HG02763 (cell line): ENCODE measurements at regions not wholly inside any gene's neighbourhood (a gene's known extent, or its start where the extent isn't known, plus 50 kb on each side); places are given as distances from the start of the nearest gene placed in this dataset.

Experiments
- ATAC-seq: cut with Tn5 transposase; IDR thresholded peaks from one replicate; pipeline ENCODE4 v1.9.1; 2021; ENCODE audit warnings: mild to moderate bottlenecking, moderate library complexity; ENCODE audit not compliant: unreplicated experiment

DNA sequence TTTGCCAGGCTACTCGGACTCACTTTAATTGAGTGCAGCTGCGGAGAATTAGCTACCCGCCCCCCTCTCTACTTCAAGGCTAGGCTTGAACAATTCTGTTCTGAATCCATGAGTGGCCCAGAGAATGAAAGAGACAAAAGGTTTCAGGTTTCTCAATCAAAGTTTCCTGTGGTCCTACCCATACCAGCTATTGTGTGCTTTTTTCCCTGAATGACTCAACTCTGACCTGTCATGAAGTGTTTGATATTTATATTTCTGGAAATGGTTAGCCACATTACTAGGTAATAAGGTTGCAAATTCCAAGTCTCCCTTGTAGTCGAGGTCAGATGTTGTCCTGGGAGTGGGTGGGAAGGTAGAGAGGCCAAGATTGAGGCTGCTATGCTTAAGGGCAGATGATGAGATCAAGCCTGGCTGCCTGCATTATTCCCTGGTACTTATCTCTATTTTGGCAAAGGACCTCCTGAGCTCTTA, 392.7 kb upstream of the TBL1XR1 start:
- ATAC-seq, result peak; percentile 61

GRCh38 chr3:177590826-177591225, 393.5 kb upstream of the TBL1XR1 start:
- no peak for ATAC-seq

GRCh38 chr3:177591379-177591778, 394.1 kb upstream of the TBL1XR1 start:
- ATAC-seq, result peak; percentile 79

DNA sequence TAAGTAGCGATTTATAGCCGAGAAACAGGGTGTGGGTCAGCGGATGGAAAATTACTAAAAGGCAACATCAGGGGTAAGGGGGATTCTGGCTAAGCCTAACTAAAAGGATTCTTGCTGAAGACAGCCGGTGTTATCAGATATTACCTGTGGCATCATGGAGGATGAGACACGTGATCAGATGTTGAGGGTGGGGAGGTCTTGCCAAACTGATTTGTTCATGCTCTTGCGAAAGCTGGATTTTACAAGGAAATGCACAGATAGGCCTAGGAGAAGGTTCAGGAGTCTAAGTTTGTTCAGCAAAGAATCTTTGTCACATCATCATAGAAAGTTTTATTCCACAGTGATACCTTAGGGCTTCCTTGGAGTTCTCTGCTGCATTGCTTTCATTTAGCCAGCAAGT, 396.8 kb upstream of the TBL1XR1 start:
- no peak for ATAC-seq

GRCh38 chr3:177595530-177596188, 398.4 kb upstream of the TBL1XR1 start:
- ATAC-seq, result no peak

DNA sequence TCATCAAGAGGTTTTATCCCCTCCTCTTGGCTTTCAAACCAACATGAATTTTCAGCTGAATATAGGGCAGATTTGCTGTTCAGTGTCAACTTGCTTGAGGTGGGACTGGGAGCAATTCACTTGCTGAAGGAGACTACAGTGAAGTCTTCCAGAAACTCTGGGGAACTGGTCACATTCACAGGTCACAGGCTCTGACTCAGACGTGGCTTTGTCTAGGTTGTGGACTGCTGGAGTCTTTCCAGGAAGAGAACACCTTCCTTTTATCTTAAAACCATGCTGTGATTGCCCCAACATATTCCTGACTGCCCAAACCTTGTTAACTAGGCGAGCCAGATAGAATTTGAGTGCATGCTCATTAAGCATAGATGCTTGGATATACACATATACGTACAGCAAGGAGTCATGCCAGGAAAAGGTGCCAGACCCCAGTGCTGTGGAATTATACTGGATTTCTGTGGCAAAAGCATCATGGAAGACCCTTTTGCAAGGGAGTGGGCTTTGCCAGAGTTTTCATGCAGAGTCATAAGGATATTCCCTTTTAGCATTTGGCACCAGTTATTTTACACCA, 399.1 kb upstream of the TBL1XR1 start:
- no peak for ATAC-seq

- no peak for ATAC-seq
These were observed 399.6 kb upstream of the TBL1XR1 start for GRCh38 chr3:177596816-177597271.

DNA sequence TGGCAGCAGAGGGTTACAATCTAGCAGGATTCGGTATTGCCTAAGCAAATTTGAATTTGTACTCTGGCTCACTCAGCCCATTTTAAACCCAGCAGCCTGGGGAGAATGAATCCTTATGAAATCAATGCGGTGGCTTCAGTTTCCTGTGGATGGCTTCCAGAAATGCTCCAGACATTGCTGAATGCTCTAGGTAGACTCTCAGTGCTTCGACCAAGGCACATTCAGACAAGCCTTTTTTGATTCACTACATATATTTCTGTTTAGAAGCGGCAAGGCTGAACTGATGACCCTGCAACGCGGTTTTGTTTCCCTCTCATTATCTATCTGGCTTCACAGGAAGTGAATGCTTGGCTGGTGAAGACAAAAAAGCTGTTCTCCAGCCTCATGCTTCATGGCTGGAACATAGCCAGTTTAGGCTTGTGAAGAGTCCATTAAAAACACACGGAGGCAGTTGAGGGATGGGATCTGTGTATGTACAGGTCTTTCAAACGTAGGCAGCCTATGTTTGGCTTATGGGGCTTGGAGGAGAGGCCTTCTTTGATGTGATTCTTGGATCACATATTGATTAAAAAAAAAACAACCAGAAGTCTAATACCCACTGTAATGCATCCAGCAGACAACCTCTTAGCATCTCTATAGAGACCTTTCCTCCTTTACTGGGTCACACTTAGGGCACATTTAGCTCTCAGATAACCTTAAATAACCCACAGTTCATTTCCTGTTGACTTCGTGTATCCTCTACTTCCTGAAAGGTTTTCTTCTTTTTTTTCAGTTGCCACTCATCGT, 400.2 kb upstream of the TBL1XR1 start:
- ATAC-seq, result peak; percentile 75

DNA sequence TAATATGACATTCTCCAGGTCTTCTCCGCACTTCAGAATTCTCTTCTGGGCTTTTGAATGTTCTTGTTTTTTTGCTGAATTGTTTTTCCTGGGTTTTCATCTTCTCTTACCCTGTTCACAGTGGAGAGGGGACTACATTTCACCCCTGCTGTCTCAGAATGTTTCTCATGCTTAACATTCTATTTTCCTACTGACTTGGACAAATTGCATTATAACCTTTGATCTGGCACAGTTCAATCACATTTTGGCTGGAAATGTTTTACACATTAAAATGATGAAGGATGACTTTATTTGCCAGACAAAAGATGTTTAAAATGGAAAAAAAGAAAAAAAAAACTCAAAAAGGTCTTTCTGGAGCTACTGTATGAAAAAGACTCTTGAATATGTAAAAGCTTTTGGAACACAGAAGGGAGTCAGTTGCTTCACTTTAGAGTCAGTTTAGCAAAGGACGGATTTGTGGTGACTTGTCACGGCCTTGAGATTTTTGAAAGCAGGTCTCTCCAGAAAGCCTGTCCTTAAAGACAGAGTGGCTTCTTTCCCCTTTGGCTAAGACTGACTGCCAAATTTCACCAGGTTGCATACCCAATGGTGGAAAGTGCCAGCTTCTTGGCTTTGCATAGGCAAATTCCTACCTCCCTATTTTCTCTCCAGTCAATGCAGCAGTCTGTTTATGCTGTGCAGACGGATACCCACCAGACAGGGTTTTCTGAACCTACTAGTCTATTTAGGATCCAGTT, 401.0 kb upstream of the TBL1XR1 start:
- no peak for ATAC-seq

DNA sequence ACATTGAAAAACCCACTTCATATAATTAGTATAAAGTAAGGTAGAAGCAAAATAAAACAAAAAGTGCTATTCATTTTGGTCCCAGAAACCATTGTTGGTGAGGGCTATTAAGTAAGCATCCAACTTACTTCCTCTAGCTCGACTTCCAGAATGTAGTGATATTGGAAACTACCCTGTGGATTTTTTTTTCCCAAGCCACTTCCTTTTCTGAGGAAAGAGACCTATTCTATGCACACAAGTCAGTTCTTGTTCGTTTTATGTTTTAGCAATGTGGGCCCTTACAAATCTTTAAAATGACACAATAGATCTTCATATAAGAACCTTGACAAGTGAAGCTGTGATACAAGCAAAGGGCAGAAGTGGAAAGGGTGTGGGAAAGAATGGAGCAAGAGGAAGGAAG, 402.0 kb upstream of the TBL1XR1 start:
- no peak for ATAC-seq

GRCh38 chr3:177599837-177600236, 402.6 kb upstream of the TBL1XR1 start:
- ATAC-seq, result no peak

DNA sequence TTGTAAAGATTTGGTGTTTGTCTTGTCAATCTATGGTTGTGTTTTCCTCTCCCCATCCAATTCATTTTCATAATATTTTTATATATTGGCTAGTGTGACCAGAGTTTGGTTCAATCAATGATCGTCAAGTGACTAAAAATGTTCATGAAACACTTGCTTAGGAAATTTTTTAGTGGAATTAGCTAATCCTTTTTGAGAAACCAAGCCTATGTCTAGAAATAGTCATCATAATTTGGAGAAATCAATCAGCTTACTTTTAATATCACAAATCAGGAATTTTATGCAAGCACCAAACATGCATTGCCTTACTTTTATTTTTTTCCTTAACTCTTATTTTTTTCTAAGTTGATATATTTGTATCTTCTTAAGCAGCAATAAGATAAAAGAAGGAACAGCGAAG, 403.1 kb upstream of the TBL1XR1 start:
- ATAC-seq, result no peak

GRCh38 chr3:177601152-177601551, 403.9 kb upstream of the TBL1XR1 start:
- ATAC-seq, result no peak

- ATAC-seq, result no peak
These were observed 405.4 kb upstream of the TBL1XR1 start for GRCh38 chr3:177602601-177603147.

DNA sequence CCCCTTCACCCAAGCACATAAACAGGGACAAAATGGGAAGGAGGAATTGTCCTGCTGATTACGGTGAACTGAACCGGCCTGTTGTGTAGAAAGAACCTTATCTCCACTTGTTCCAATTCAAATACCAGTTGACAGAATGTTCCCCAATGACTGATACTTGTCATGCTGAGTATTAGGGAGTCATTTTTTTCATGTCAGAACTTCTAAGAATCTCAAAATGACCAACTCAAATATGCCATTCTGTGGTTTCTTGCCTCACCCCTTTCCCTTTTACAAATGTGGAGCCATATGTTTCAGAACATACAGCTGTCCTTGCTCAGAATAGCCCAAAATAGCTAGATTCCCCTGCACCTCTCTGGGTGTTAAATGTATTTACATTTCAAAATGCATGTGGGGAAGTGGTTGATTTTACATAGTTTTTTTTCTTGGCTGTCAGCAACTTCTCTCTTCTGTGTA, 405.9 kb upstream of the TBL1XR1 start:
- ATAC-seq, result peak; percentile 54

DNA sequence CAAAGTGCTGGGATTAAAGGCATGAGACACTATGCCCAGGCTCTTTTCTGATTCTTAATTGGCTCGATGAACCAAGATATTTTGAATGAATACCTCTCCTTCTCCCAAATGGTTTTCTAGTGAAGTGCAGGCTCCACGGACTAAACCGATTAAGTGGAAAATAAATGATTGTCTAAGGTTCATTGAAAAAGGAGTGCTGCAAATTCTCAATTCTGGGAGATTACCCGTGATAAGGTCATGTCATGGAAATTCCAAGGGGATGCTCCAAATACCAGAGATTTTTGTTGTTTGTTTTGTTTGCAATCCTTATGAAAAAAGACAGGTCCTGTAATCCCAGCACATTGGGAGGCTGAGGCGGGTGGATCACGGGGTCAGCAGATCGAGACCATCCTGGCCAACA, 406.9 kb upstream of the TBL1XR1 start:
- ATAC-seq, result no peak

- ATAC-seq, result no peak
These were observed 409.6 kb upstream of the TBL1XR1 start for GRCh38 chr3:177606891-177607290.

DNA sequence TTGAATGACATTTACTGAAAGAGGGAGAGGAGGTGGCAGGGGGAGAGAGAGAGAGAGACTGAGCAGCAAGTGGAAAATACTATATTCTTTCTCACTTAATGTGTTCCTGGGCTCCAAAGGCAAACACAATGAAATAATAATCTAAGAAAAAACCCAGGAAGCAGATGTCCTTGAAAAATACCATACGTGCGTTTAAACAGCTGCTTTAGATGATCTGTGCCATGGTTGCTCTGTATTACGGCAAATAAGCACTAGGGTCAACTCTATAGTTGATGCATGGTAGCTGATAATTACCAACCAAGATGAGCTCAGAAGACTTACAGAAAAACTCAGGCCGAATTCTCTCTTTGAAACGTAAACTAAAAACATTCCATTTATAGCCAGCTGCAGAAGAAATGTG, 410.3 kb upstream of the TBL1XR1 start:
- ATAC-seq, result no peak

DNA sequence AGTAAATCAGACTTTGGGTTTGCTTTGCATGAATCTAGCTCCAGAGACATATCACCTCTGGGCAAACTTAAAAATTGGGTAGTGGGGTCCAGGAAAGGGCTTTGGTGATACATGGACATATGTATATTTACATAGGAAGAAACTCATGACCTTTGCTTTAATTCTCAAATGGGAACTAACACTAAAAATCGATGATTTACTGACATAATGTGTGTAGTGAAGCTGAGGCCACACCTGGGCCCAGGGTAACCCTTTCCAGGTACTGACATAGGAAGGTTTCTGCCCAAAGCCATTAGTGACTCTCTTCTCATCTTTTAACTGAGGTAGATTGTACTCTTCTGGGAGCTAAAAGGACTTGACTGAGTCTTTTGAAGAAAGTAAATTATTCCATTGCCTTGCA, 411.2 kb upstream of the TBL1XR1 start:
- ATAC-seq, result no peak

DNA sequence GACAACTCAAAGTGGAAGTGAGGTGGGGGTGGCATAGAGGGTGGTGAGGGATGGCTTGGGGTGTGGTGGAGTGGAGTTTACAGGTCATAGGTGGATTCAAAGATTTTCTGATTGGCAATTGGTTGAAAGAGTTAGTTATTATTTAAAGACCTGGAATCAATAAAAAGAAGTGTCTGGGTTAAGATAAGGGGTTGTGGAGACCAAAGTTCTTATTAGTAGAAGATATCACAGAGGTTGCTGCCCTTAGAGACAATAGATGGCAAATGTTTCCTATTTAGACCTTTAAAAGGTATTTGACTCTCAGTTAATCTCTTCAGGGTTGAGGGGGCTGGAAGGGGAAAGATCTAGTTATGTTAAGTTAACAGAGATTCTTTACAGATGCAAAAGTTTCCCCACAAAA, 412.3 kb upstream of the TBL1XR1 start:
- no peak for ATAC-seq

DNA sequence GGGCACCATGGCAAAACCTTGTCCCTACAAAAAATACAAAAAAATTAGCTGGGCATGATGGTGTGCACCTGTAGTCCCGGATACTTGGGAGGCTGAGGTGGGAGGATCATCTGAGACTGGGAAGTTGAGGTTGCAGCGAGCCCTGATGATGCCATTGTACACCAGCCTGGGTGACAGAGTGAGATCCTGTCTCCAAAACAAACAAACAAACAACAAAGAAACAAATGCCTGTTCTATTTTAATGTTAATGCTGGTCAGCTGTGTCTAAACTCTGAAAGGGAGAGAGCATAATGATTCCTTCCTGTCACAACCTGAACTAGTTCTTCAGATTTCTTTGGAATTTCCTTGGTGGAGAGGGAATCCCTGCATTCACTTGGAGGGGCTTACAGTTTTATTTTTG, 413.0 kb upstream of the TBL1XR1 start:
- ATAC-seq, result no peak
